ENCODE measurements at regions not wholly inside any gene's neighbourhood (a gene's known extent, or its start where the extent isn't known, plus 50 kb on each side); places are given as distances from the start of the nearest gene placed in this dataset.
"Not testable (repeated sequence)": the region's sequence is repeated elsewhere in the genome, so short reads cannot be mapped to it uniquely, and the experiment has no call there.

- no peak overlapping the region for H3K4me3 ChIP-seq (ENCODE audit: insufficient read depth, low read depth, low read length, poor library complexity, severe bottlenecking)
- peaks cover 23% of the 10 kb centered on the region for H3K27me3 ChIP-seq (replicated peaks; ENCODE audit: control insufficient read depth, insufficient read depth, low read length, poor library complexity, severe bottlenecking)
- H3K27ac ChIP-seq (ENCODE audit: insufficient read depth, low read length, poor library complexity, severe bottlenecking): no peak overlapping the region
- no peaks in the 10 kb centered on the region for H3K9me3 ChIP-seq (ENCODE audit: control insufficient read depth, low read length)
- H3K4me1 ChIP-seq (ENCODE audit: control insufficient read depth, insufficient read depth, low read length, poor library complexity, severe bottlenecking): peaks cover 7% of the 10 kb centered on the region
- no peaks in the 10 kb centered on the region for H3K36me3 ChIP-seq (ENCODE audit: control insufficient read depth, insufficient read depth, low read length)
- no peak for DNase-seq
These were observed 58.8 kb upstream of the GOLGA8A start for GRCh38 chr15:34496207-34496995.

- H3K4me1 ChIP-seq (ENCODE audit: control insufficient read depth, insufficient read depth, low read length, poor library complexity, severe bottlenecking); DNase-seq; H3K27ac ChIP-seq (ENCODE audit: insufficient read depth, low read length, poor library complexity, severe bottlenecking); H3K4me3 ChIP-seq (ENCODE audit: insufficient read depth, low read depth, low read length, poor library complexity, severe bottlenecking); H3K36me3 ChIP-seq (ENCODE audit: control insufficient read depth, insufficient read depth, low read length); H3K9me3 ChIP-seq (ENCODE audit: control insufficient read depth, low read length): not testable (repeated sequence)
- H3K27me3 ChIP-seq (replicated peaks; ENCODE audit: control insufficient read depth, insufficient read depth, low read length, poor library complexity, severe bottlenecking): peaks cover 28% of the 10 kb centered on the region
These were observed 58.1 kb upstream of the GOLGA8A start for GRCh38 chr15:34495707-34496106.

GRCh38 chr15:34494084-34494399 is 56.4 kb upstream of the GOLGA8A start:
- no peak for DNase-seq
- H3K27me3 ChIP-seq (replicated peaks; ENCODE audit: control insufficient read depth, insufficient read depth, low read length, poor library complexity, severe bottlenecking): peaks cover 28% of the 10 kb centered on the region
- no peak overlapping the region for H3K4me3 ChIP-seq (ENCODE audit: insufficient read depth, low read depth, low read length, poor library complexity, severe bottlenecking)
- H3K4me1 ChIP-seq (ENCODE audit: control insufficient read depth, insufficient read depth, low read length, poor library complexity, severe bottlenecking): peaks cover 7% of the 10 kb centered on the region
- no peaks in the 10 kb centered on the region for H3K36me3 ChIP-seq (ENCODE audit: control insufficient read depth, insufficient read depth, low read length)
- no peak overlapping the region for H3K27ac ChIP-seq (ENCODE audit: insufficient read depth, low read length, poor library complexity, severe bottlenecking)
- no peaks in the 10 kb centered on the region for H3K9me3 ChIP-seq (ENCODE audit: control insufficient read depth, low read length)

- H3K4me1 ChIP-seq (ENCODE audit: control insufficient read depth, insufficient read depth, low read length, poor library complexity, severe bottlenecking): peaks cover 7% of the 10 kb centered on the region
- no peak for DNase-seq
- H3K27me3 ChIP-seq (replicated peaks; ENCODE audit: control insufficient read depth, insufficient read depth, low read length, poor library complexity, severe bottlenecking): peaks cover 28% of the 10 kb centered on the region
- no peaks in the 10 kb centered on the region for H3K36me3 ChIP-seq (ENCODE audit: control insufficient read depth, insufficient read depth, low read length)
- H3K27ac ChIP-seq (ENCODE audit: insufficient read depth, low read length, poor library complexity, severe bottlenecking): no peak overlapping the region
- H3K4me3 ChIP-seq (ENCODE audit: insufficient read depth, low read depth, low read length, poor library complexity, severe bottlenecking): no peak overlapping the region
- no peaks in the 10 kb centered on the region for H3K9me3 ChIP-seq (ENCODE audit: control insufficient read depth, low read length)
These were observed 55.4 kb upstream of the GOLGA8A start for GRCh38 chr15:34493001-34493400.

- not testable (repeated sequence) for DNase-seq; H3K27ac ChIP-seq (ENCODE audit: insufficient read depth, low read length, poor library complexity, severe bottlenecking); H3K4me1 ChIP-seq (ENCODE audit: control insufficient read depth, insufficient read depth, low read length, poor library complexity, severe bottlenecking); H3K9me3 ChIP-seq (ENCODE audit: control insufficient read depth, low read length); H3K36me3 ChIP-seq (ENCODE audit: control insufficient read depth, insufficient read depth, low read length); H3K4me3 ChIP-seq (ENCODE audit: insufficient read depth, low read depth, low read length, poor library complexity, severe bottlenecking)
- peaks cover 22% of the 10 kb centered on the region for H3K27me3 ChIP-seq (replicated peaks; ENCODE audit: control insufficient read depth, insufficient read depth, low read length, poor library complexity, severe bottlenecking)
These were observed 53.9 kb upstream of the GOLGA8A start for GRCh38 chr15:34491488-34491887.

- H3K36me3 ChIP-seq (ENCODE audit: control insufficient read depth, insufficient read depth, low read length): no peaks in the 10 kb centered on the region
- no peak overlapping the region for H3K4me3 ChIP-seq (ENCODE audit: insufficient read depth, low read depth, low read length, poor library complexity, severe bottlenecking)
- H3K9me3 ChIP-seq (ENCODE audit: control insufficient read depth, low read length): no peaks in the 10 kb centered on the region
- H3K4me1 ChIP-seq (ENCODE audit: control insufficient read depth, insufficient read depth, low read length, poor library complexity, severe bottlenecking): peaks cover 7% of the 10 kb centered on the region
- H3K27ac ChIP-seq (ENCODE audit: insufficient read depth, low read length, poor library complexity, severe bottlenecking): no peak overlapping the region
- peaks cover 22% of the 10 kb centered on the region for H3K27me3 ChIP-seq (replicated peaks; ENCODE audit: control insufficient read depth, insufficient read depth, low read length, poor library complexity, severe bottlenecking)
- no peak for DNase-seq
These were observed 53.0 kb upstream of the GOLGA8A start for GRCh38 chr15:34490417-34491193.

- not testable (repeated sequence) for H3K36me3 ChIP-seq (ENCODE audit: control insufficient read depth, insufficient read depth, low read length); H3K27ac ChIP-seq (ENCODE audit: insufficient read depth, low read length, poor library complexity, severe bottlenecking); DNase-seq; H3K9me3 ChIP-seq (ENCODE audit: control insufficient read depth, low read length); H3K4me1 ChIP-seq (ENCODE audit: control insufficient read depth, insufficient read depth, low read length, poor library complexity, severe bottlenecking); H3K4me3 ChIP-seq (ENCODE audit: insufficient read depth, low read depth, low read length, poor library complexity, severe bottlenecking)
- H3K27me3 ChIP-seq (replicated peaks; ENCODE audit: control insufficient read depth, insufficient read depth, low read length, poor library complexity, severe bottlenecking): peaks cover 18% of the 10 kb centered on the region
These were observed 51.7 kb upstream of the GOLGA8A start for GRCh38 chr15:34488973-34489959.

Data from effector memory CD4-positive, alpha-beta T cell (primary cell).